ENCODE measurements at regions not wholly inside any gene's neighbourhood (a gene's known extent, or its start where the extent isn't known, plus 50 kb on each side); places are given as distances from the start of the nearest gene placed in this dataset.

- DNase-seq (ENCODE audit: low read depth in 2 of 2), result no peak
Observed at GRCh38 chr3:132236701-132237651, 80.2 kb upstream of the ACP3 start.

GRCh38 chr3:132237652-132238032 lies 79.6 kb upstream of the ACP3 start:
- DNase-seq (ENCODE audit: low read depth in 2 of 2), result no peak

- no peak for DNase-seq (ENCODE audit: low read depth in 2 of 2)
Observed at GRCh38 chr3:132239587-132239986, 77.6 kb upstream of the ACP3 start.

- DNase-seq (ENCODE audit: low read depth in 2 of 2), result no peak
Observed at GRCh38 chr3:132241776-132242514, 75.3 kb upstream of the ACP3 start.

GRCh38 chr3:132242790-132243189 lies 74.4 kb upstream of the ACP3 start:
- no peak for DNase-seq (ENCODE audit: low read depth in 2 of 2)

GRCh38 chr3:132245552-132246142 lies 71.6 kb upstream of the ACP3 start:
- DNase-seq (ENCODE audit: low read depth in 2 of 2), result no peak

- DNase-seq (ENCODE audit: low read depth in 2 of 2), result no peak
Observed at GRCh38 chr3:132246212-132246611, 71.0 kb upstream of the ACP3 start.

GRCh38 chr3:132247211-132247610 lies 70.0 kb upstream of the ACP3 start:
- DNase-seq (ENCODE audit: low read depth in 2 of 2), result no peak

- no peak for DNase-seq (ENCODE audit: low read depth in 2 of 2)
Observed at GRCh38 chr3:132248490-132248889, 68.7 kb upstream of the ACP3 start.

- peak; percentile 26 for DNase-seq (ENCODE audit: low read depth in 2 of 2)
Observed at GRCh38 chr3:132253262-132253878, 63.8 kb upstream of the ACP3 start.

GRCh38 chr3:132254076-132254755 lies 63.0 kb upstream of the ACP3 start:
- DNase-seq (ENCODE audit: low read depth in 2 of 2), result no peak

GRCh38 chr3:132255041-132255745 lies 62.0 kb upstream of the ACP3 start:
- DNase-seq (ENCODE audit: low read depth in 2 of 2), result peak; percentile 23 to 34

- DNase-seq (ENCODE audit: low read depth in 2 of 2), result peak; percentile 13 to 14
Observed at GRCh38 chr3:132256989-132257388, 60.2 kb upstream of the ACP3 start.

- DNase-seq (ENCODE audit: low read depth in 2 of 2), result no peak
Observed at GRCh38 chr3:132261506-132261905, 55.7 kb upstream of the ACP3 start.

GRCh38 chr3:132262305-132262704 lies 54.9 kb upstream of the ACP3 start:
- no peak for DNase-seq (ENCODE audit: low read depth in 2 of 2)

- DNase-seq (ENCODE audit: low read depth in 2 of 2), result no peak
Observed at GRCh38 chr3:132262956-132263355, 54.3 kb upstream of the ACP3 start.

- no peak for DNase-seq (ENCODE audit: low read depth in 2 of 2)
Observed at GRCh38 chr3:132265028-132265427, 52.2 kb upstream of the ACP3 start.

- no peak for DNase-seq (ENCODE audit: low read depth in 2 of 2)
Observed at GRCh38 chr3:132265488-132265887, 51.7 kb upstream of the ACP3 start.

- DNase-seq (ENCODE audit: low read depth in 2 of 2), result no peak
Observed at GRCh38 chr3:132267391-132267993, 49.7 kb upstream of the ACP3 start.
